Uterus (tissue), 3 donors: ENCODE measurements at regions not wholly inside any gene's neighbourhood (a gene's known extent, or its start where the extent isn't known, plus 50 kb on each side); places are given as distances from the start of the nearest gene placed in this dataset.

Experiments
- DNase-seq, 2 donors: peaks; one replicate each; pipeline ENCODE4 v3.0.0-alpha.2; 2019 to 2020
- H3K27ac ChIP-seq, 2 donors: fragments of 200-600 bp; sonication (generic); 1 replicate in 1 of 2; 2 replicates in 1 of 2; pipeline ENCODE4 v1.5.1; 2016 to 2018
- H3K27me3 ChIP-seq, 2 donors: fragments of 200-600 bp; sonication (generic); one replicate each; pipeline ENCODE4 v1.5.1; 2018 to 2019; ENCODE audit warnings: control low read depth in 1 of 2
- H3K36me3 ChIP-seq, 2 donors: fragments of 200-600 bp; sonication (generic); one replicate each; pipeline ENCODE4 v1.5.1; 2019; ENCODE audit warnings: control low read depth in 1 of 2
- H3K4me1 ChIP-seq, 2 donors: fragments of 200-600 bp; sonication (generic); one replicate each; pipeline ENCODE4 v1.5.1; 2018 to 2019; ENCODE audit warnings: control low read depth in 1 of 2
- H3K4me3 ChIP-seq, 2 donors: fragments of 200-600 bp; sonication (generic); 1 replicate in 1 of 2; 2 replicates in 1 of 2; pipeline ENCODE4 v1.5.1; 2018 to 2019; ENCODE audit warnings: mild to moderate bottlenecking in 1 of 2
- H3K9me3 ChIP-seq, 2 donors: fragments of 200-600 bp; sonication (generic); one replicate each; pipeline ENCODE4 v1.5.1; 2019; ENCODE audit warnings: control low read depth in 1 of 2
- POLR2A ChIP-seq, 2 donors: fragments of 450-650 bp; IDR thresholded peaks; one replicate each; pipeline ENCODE4 v1.6.1; 2016; ENCODE audit warnings: antibody characterized with exemption in 2 of 2, mild to moderate bottlenecking in 1 of 2, moderate library complexity in 1 of 2
- intact Hi-C: fragments of 100-400 bp; cut with DNase I; formaldehyde crosslinking; loops from one replicate; pipeline ENCODE4 v1.15.1; 2023; ENCODE audit warnings: low total_unique reads
- TF ChIP-seq, protein P1 (sequence below), 4 experiments: fragments of 200-600 bp in 2 of 4; fragments of 450-650 bp in 2 of 4; sonication (generic) in 2 of 4; IDR thresholded peaks; one replicate each; pipeline ENCODE4 v1.5.1; 2016 to 2019; ENCODE audit warnings: antibody characterized with exemption in 4 of 4, mild to moderate bottlenecking in 2 of 4, moderate library complexity in 1 of 4
- donor health status: DM: yes; HTN: yes; CAD: no.

GRCh38 chr21:35358008-35358407, 308.9 kb upstream of the RUNX1 start:
- H3K9me3 ChIP-seq: no peaks in the 10 kb centered on the region
- no peaks in the 10 kb centered on the region for H3K36me3 ChIP-seq
- H3K4me3 ChIP-seq: no peak overlapping the region
- intact Hi-C loops: no loop called here
- no peak for DNase-seq
- H3K27me3 ChIP-seq: no peaks in the 10 kb centered on the region
- H3K4me1 ChIP-seq: no peaks in the 10 kb centered on the region
- TF ChIP-seq, protein P1, sequence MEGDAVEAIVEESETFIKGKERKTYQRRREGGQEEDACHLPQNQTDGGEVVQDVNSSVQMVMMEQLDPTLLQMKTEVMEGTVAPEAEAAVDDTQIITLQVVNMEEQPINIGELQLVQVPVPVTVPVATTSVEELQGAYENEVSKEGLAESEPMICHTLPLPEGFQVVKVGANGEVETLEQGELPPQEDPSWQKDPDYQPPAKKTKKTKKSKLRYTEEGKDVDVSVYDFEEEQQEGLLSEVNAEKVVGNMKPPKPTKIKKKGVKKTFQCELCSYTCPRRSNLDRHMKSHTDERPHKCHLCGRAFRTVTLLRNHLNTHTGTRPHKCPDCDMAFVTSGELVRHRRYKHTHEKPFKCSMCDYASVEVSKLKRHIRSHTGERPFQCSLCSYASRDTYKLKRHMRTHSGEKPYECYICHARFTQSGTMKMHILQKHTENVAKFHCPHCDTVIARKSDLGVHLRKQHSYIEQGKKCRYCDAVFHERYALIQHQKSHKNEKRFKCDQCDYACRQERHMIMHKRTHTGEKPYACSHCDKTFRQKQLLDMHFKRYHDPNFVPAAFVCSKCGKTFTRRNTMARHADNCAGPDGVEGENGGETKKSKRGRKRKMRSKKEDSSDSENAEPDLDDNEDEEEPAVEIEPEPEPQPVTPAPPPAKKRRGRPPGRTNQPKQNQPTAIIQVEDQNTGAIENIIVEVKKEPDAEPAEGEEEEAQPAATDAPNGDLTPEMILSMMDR (IDR thresholded peaks at IDR 0.05): no peak
- TF ChIP-seq POLR2A (IDR thresholded peaks at IDR 0.05): no peak
- no peak overlapping the region for H3K27ac ChIP-seq

DNA sequence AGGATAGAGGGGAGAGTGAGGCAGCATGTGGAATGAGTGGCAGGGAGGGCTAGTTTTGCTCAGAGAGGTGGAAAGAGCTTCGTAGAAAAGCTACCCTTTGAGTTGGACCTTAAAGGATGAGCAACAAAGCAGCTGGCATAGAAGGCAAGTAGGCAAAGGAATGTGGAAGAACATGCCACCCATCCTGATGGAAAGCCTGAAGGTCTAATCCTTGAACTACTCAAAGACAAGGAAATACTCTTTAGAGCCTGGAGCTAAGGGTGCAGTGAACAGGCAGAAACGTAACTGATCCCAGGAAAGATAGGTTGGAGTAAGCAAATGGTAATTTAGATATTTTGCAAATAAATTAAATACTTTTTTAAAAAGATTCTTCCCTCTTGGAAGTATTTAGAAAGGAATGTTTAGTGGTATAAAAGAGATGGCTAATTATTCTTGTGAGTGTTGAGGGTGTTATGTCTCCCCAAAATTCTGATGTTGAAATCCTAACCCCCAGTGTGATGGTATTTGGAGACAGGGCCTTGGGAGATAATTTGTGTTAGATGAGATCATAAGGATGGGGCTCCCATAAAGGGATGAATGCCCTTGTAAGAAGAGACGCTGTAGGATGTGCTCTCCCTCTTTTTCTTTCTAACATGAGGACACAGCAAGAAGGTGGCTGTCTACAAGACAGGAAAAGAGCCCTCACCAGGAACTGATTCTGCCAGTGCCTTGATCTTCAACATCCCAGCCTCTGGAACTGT, 308.1 kb upstream of the RUNX1 start:
- no peak for DNase-seq
- Histone ChIP-seq H3K36me3 (no peaks in the 10 kb centered on the region), H3K27ac (no peak overlapping the region), H3K27me3 (no peaks in the 10 kb centered on the region), H3K4me1 (no peaks in the 10 kb centered on the region), H3K9me3 (no peaks in the 10 kb centered on the region), H3K4me3 (no peak overlapping the region)
- TF ChIP-seq POLR2A (IDR thresholded peaks at IDR 0.05): no peak
- TF ChIP-seq, protein P1 (IDR thresholded peaks at IDR 0.05): no peak
- intact Hi-C loops: no loop called here

- H3K27me3 ChIP-seq: no peaks in the 10 kb centered on the region
- intact Hi-C loops: no loop called here
- no peaks in the 10 kb centered on the region for H3K36me3 ChIP-seq
- no peak for TF ChIP-seq POLR2A (IDR thresholded peaks at IDR 0.05)
- TF ChIP-seq, protein P1 (IDR thresholded peaks at IDR 0.05): no peak
- no peak for DNase-seq
- H3K4me1 ChIP-seq: no peaks in the 10 kb centered on the region
- no peak overlapping the region for H3K4me3 ChIP-seq
- no peak overlapping the region for H3K27ac ChIP-seq
- no peaks in the 10 kb centered on the region for H3K9me3 ChIP-seq
Measured at GRCh38 chr21:35354078-35354477, 305.0 kb upstream of the RUNX1 start.

DNA sequence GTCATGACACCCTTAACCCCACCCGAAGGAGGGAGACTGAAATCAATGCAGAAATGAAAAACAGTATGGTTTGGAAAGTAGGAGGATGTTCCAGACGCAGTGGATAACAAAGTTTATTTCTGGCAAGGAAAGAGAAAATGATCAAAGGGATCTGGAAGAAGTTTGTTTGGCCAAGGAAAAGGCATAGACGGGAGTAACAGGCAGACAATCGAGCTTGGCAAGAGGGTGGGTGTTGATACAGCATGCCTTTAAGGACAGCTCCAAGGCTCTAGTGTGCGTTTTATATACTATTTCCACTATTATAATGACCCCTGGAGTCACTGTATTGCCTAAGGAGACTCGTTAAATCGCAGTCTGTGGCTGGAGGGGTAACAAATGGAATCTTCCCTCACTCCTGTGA, 303.7 kb upstream of the RUNX1 start:
- intact Hi-C loops: no loop called here
- Histone ChIP-seq H3K4me1 (no peaks in the 10 kb centered on the region), H3K27me3 (no peaks in the 10 kb centered on the region), H3K9me3 (no peaks in the 10 kb centered on the region), H3K27ac (no peak overlapping the region), H3K4me3 (no peak overlapping the region), H3K36me3 (no peaks in the 10 kb centered on the region)
- TF ChIP-seq POLR2A (IDR thresholded peaks at IDR 0.05): no peak
- TF ChIP-seq, protein P1 (IDR thresholded peaks at IDR 0.05): no peak
- DNase-seq: no peak

GRCh38 chr21:35352066-35352770, 303.1 kb upstream of the RUNX1 start:
- Histone ChIP-seq H3K4me1 (no peaks in the 10 kb centered on the region), H3K27ac (no peak overlapping the region), H3K9me3 (no peaks in the 10 kb centered on the region), H3K36me3 (no peaks in the 10 kb centered on the region), H3K4me3 (no peak overlapping the region), H3K27me3 (no peaks in the 10 kb centered on the region)
- DNase-seq: no peak
- TF ChIP-seq POLR2A (IDR thresholded peaks at IDR 0.05): no peak
- TF ChIP-seq, protein P1 (IDR thresholded peaks at IDR 0.05): no peak
- intact Hi-C loops: no loop called here
